ACC112 (cell line): ENCODE measurements at regions not wholly inside any gene's neighbourhood (a gene's known extent, or its start where the extent isn't known, plus 50 kb on each side); places are given as distances from the start of the nearest gene placed in this dataset.

Source experiments
- H2AFZ ChIP-seq: fragments of 200-600 bp; sonication (generic); one replicate; pipeline ENCODE4 v1.6.0; 2017; ENCODE audit warnings: antibody characterized with exemption, low read length; ENCODE audit not compliant: unreplicated experiment
- H3K27ac ChIP-seq: fragments of 200-600 bp; sonication (generic); 2 replicates; pipeline ENCODE4 v1.5.1; 2014; ENCODE audit warnings: low read depth, mild to moderate bottlenecking, antibody characterized with exemption, low read length, moderate library complexity
- H3K27me3 ChIP-seq: fragments of 200-600 bp; sonication (generic); 2 replicates; pipeline ENCODE4 v1.6.1; 2014; ENCODE audit warnings: mild to moderate bottlenecking, antibody characterized with exemption, low read length, moderate library complexity, mixed read lengths; ENCODE audit not compliant: insufficient read depth
- H3K36me3 ChIP-seq: fragments of 200-600 bp; sonication (generic); 2 replicates; pipeline ENCODE4 v1.6.1; 2016; ENCODE audit warnings: mild to moderate bottlenecking, antibody characterized with exemption, low read length, moderate library complexity, mixed read lengths; ENCODE audit not compliant: insufficient read depth
- H3K4me1 ChIP-seq: fragments of 200-600 bp; sonication (generic); one replicate; pipeline ENCODE4 v1.6.1; 2016; ENCODE audit warnings: low read length, mixed read lengths; ENCODE audit not compliant: insufficient read depth, unreplicated experiment, control insufficient read depth
- H3K4me3 ChIP-seq: fragments of 200-600 bp; sonication (generic); 2 replicates; pipeline ENCODE4 v1.5.1; 2014; ENCODE audit warnings: mild to moderate bottlenecking, low read depth, low read length
- H3K79me2 ChIP-seq: fragments of 200-600 bp; sonication (generic); one replicate; pipeline ENCODE4 v1.6.0; 2016; ENCODE audit warnings: low read length; ENCODE audit not compliant: control insufficient read depth, unreplicated experiment, insufficient read depth

- no peaks in the 10 kb centered on the region for H3K79me2 ChIP-seq
- H2AFZ ChIP-seq = no peak overlapping the region
- no peak overlapping the region for H3K4me3 ChIP-seq
- H3K36me3 ChIP-seq = no peaks in the 10 kb centered on the region
- peaks cover 6% of the 10 kb centered on the region; the same call in 1 of the 2 replicates for H3K27me3 ChIP-seq
- no peaks in the 10 kb centered on the region for H3K4me1 ChIP-seq
- H3K27ac ChIP-seq = no peak overlapping the region
Observed at GRCh38 chrX:9260603-9261002, 204.3 kb upstream of the TBL1X start.

GRCh38 chrX:9267415-9267814 lies 197.4 kb upstream of the TBL1X start:
- Histone ChIP-seq H3K4me1 (no peaks in the 10 kb centered on the region), H3K4me3 (no peak overlapping the region), H3K36me3 (no peaks in the 10 kb centered on the region), H3K27me3 (peaks cover 3% of the 10 kb centered on the region; the same call in 1 of the 2 replicates), H3K27ac (no peak overlapping the region), H2AFZ (no peak overlapping the region), H3K79me2 (no peaks in the 10 kb centered on the region)

- Histone ChIP-seq H3K4me1 (no peaks in the 10 kb centered on the region), H2AFZ (no peak overlapping the region), H3K79me2 (no peaks in the 10 kb centered on the region), H3K36me3 (no peaks in the 10 kb centered on the region), H3K27me3 (no peaks in the 10 kb centered on the region), H3K4me3 (no peak overlapping the region), H3K27ac (no peak overlapping the region)
Observed at GRCh38 chrX:9269134-9269533, 195.7 kb upstream of the TBL1X start.

- no peak overlapping the region for H3K27ac ChIP-seq
- H3K79me2 ChIP-seq = no peaks in the 10 kb centered on the region
- no peaks in the 10 kb centered on the region for H3K36me3 ChIP-seq
- H3K27me3 ChIP-seq = no peaks in the 10 kb centered on the region
- H3K4me3 ChIP-seq = no peak overlapping the region
- no peak overlapping the region for H2AFZ ChIP-seq
- no peaks in the 10 kb centered on the region for H3K4me1 ChIP-seq
Observed at GRCh38 chrX:9271789-9272525, 192.9 kb upstream of the TBL1X start.

GRCh38 chrX:9273744-9274143 lies 191.1 kb upstream of the TBL1X start:
- peaks cover 4% of the 10 kb centered on the region for H3K4me1 ChIP-seq
- H3K79me2 ChIP-seq = no peaks in the 10 kb centered on the region
- H3K27ac ChIP-seq = no peak overlapping the region

GRCh38 chrX:9278475-9279233 lies 186.2 kb upstream of the TBL1X start:
- no peaks in the 10 kb centered on the region for H3K27me3 ChIP-seq
- no peaks in the 10 kb centered on the region for H3K36me3 ChIP-seq
- H3K4me1 ChIP-seq = peaks cover 7% of the 10 kb centered on the region
- peak overlapping the region; percentile 100 for H2AFZ ChIP-seq
- H3K4me3 ChIP-seq = peak overlapping the region; percentile 73
- H3K79me2 ChIP-seq = no peaks in the 10 kb centered on the region
- no peak overlapping the region for H3K27ac ChIP-seq

More at GRCh38 chrX:9273744-9274143, 191.1 kb upstream of the TBL1X start:
- Histone ChIP-seq H3K27me3 (no peaks in the 10 kb centered on the region), H3K36me3 (no peaks in the 10 kb centered on the region), H3K4me3 (no peak overlapping the region), H2AFZ (no peak overlapping the region)

GRCh38 chrX:9279234-9279544 lies 185.7 kb upstream of the TBL1X start:
- no peak overlapping the region for H3K27ac ChIP-seq
- H3K36me3 ChIP-seq = no peaks in the 10 kb centered on the region
- H3K4me3 ChIP-seq = peak overlapping the region; percentile 73
- no peaks in the 10 kb centered on the region for H3K27me3 ChIP-seq
- no peaks in the 10 kb centered on the region for H3K79me2 ChIP-seq
- H2AFZ ChIP-seq = peak overlapping the region; percentile 100
- H3K4me1 ChIP-seq = peaks cover 7% of the 10 kb centered on the region

- Histone ChIP-seq H3K27me3 (no peaks in the 10 kb centered on the region), H3K4me3 (no peak overlapping the region), H2AFZ (no peak overlapping the region), H3K27ac (no peak overlapping the region), H3K36me3 (no peaks in the 10 kb centered on the region), H3K4me1 (peaks cover 7% of the 10 kb centered on the region), H3K79me2 (no peaks in the 10 kb centered on the region)
Observed at GRCh38 chrX:9280831-9281230, 184.0 kb upstream of the TBL1X start.

- H3K4me1 ChIP-seq = peaks cover 7% of the 10 kb centered on the region
- no peaks in the 10 kb centered on the region for H3K79me2 ChIP-seq
- H3K36me3 ChIP-seq = no peaks in the 10 kb centered on the region
- H3K27ac ChIP-seq = no peak overlapping the region
- H3K27me3 ChIP-seq = no peaks in the 10 kb centered on the region
- H2AFZ ChIP-seq = no peak overlapping the region
- no peak overlapping the region for H3K4me3 ChIP-seq
Observed at GRCh38 chrX:9282325-9282724, 182.5 kb upstream of the TBL1X start.

- H3K79me2 ChIP-seq = no peaks in the 10 kb centered on the region
- no peaks in the 10 kb centered on the region for H3K27me3 ChIP-seq
- H2AFZ ChIP-seq = no peak overlapping the region
- H3K4me1 ChIP-seq = no peaks in the 10 kb centered on the region
- H3K36me3 ChIP-seq = no peaks in the 10 kb centered on the region
- H3K27ac ChIP-seq = no peak overlapping the region
- H3K4me3 ChIP-seq = no peak overlapping the region
Observed at GRCh38 chrX:9285342-9285771, 179.5 kb upstream of the TBL1X start.

GRCh38 chrX:9286234-9286633 lies 178.6 kb upstream of the TBL1X start:
- H3K27ac ChIP-seq = no peak overlapping the region

More at GRCh38 chrX:9286234-9286633, 178.6 kb upstream of the TBL1X start:
- Histone ChIP-seq H3K36me3 (no peaks in the 10 kb centered on the region), H3K27me3 (no peaks in the 10 kb centered on the region), H3K4me1 (no peaks in the 10 kb centered on the region), H2AFZ (no peak overlapping the region), H3K79me2 (no peaks in the 10 kb centered on the region), H3K4me3 (no peak overlapping the region)
